ENCODE measurements at regions not wholly inside any gene's neighbourhood (a gene's known extent, or its start where the extent isn't known, plus 50 kb on each side); places are given as distances from the start of the nearest gene placed in this dataset.
"Not testable (repeated sequence)": the region's sequence is repeated elsewhere in the genome, so short reads cannot be mapped to it uniquely, and the experiment has no call there.

- no peak for DNase-seq
- no CpG with 5 or more reads among the region's 6 CpGs for WGBS (ENCODE audit: insufficient coverage, low lambda C conversion rate)
- H3K4me1 ChIP-seq (ENCODE audit: control insufficient read depth, insufficient read depth, low read length) = no peaks in the 10 kb centered on the region
- no peaks in the 10 kb centered on the region for H3K27me3 ChIP-seq (ENCODE audit: control insufficient read depth, insufficient read depth, low read length)
- no peaks in the 10 kb centered on the region for H3K9me3 ChIP-seq (ENCODE audit: control insufficient read depth, low read depth, low read length)
- H3K27ac ChIP-seq (ENCODE audit: low read length) = no peak overlapping the region
- no peak overlapping the region for H3K4me3 ChIP-seq (ENCODE audit: low read length)
- H3K36me3 ChIP-seq (ENCODE audit: control insufficient read depth, insufficient read depth, low read length) = peaks cover 13% of the 10 kb centered on the region
Measured at GRCh38 chr10:94239696-94240095, 123.0 kb downstream of the NOC3L start.

GRCh38 chr10:94240491-94240890 lies 122.2 kb downstream of the NOC3L start:
- Histone ChIP-seq H3K4me1 (ENCODE audit: control insufficient read depth, insufficient read depth, low read length) (no peaks in the 10 kb centered on the region), H3K9me3 (ENCODE audit: control insufficient read depth, low read depth, low read length) (no peaks in the 10 kb centered on the region), H3K27ac (ENCODE audit: low read length) (no peak overlapping the region), H3K36me3 (ENCODE audit: control insufficient read depth, insufficient read depth, low read length) (peaks cover 11% of the 10 kb centered on the region), H3K4me3 (ENCODE audit: low read length) (no peak overlapping the region), H3K27me3 (ENCODE audit: control insufficient read depth, insufficient read depth, low read length) (no peaks in the 10 kb centered on the region)
- WGBS (ENCODE audit: insufficient coverage, low lambda C conversion rate) = 80% methylated on average over 4 of the region's 5 CpGs
- no peak for DNase-seq

- H3K27me3 ChIP-seq (ENCODE audit: control insufficient read depth, insufficient read depth, low read length) = no peaks in the 10 kb centered on the region
Measured at GRCh38 chr10:94240901-94241300, 121.8 kb downstream of the NOC3L start.

GRCh38 chr10:94251098-94251497 lies 111.6 kb downstream of the NOC3L start:
- peaks cover 39% of the 10 kb centered on the region for H3K36me3 ChIP-seq (ENCODE audit: control insufficient read depth, insufficient read depth, low read length)
- H3K27me3 ChIP-seq (ENCODE audit: control insufficient read depth, insufficient read depth, low read length) = no peaks in the 10 kb centered on the region
- no peak for DNase-seq
- H3K27ac ChIP-seq (ENCODE audit: low read length) = no peak overlapping the region
- 100% methylated on average over 1 of the region's 2 CpGs for WGBS (ENCODE audit: insufficient coverage, low lambda C conversion rate)
- no peaks in the 10 kb centered on the region for H3K9me3 ChIP-seq (ENCODE audit: control insufficient read depth, low read depth, low read length)
- H3K4me1 ChIP-seq (ENCODE audit: control insufficient read depth, insufficient read depth, low read length) = no peaks in the 10 kb centered on the region
- H3K4me3 ChIP-seq (ENCODE audit: low read length) = no peak overlapping the region

More at GRCh38 chr10:94240901-94241300, 121.8 kb downstream of the NOC3L start:
- Histone ChIP-seq H3K4me1 (ENCODE audit: control insufficient read depth, insufficient read depth, low read length) (no peaks in the 10 kb centered on the region), H3K36me3 (ENCODE audit: control insufficient read depth, insufficient read depth, low read length) (peaks cover 11% of the 10 kb centered on the region), H3K9me3 (ENCODE audit: control insufficient read depth, low read depth, low read length) (no peaks in the 10 kb centered on the region), H3K27ac (ENCODE audit: low read length) (no peak overlapping the region), H3K4me3 (ENCODE audit: low read length) (no peak overlapping the region)
- no peak for DNase-seq
- 100% methylated on average over 1 of the region's 2 CpGs for WGBS (ENCODE audit: insufficient coverage, low lambda C conversion rate)

GRCh38 chr10:94251568-94251967 lies 111.2 kb downstream of the NOC3L start:
- Histone ChIP-seq H3K27ac (ENCODE audit: low read length) (no peak overlapping the region), H3K4me1 (ENCODE audit: control insufficient read depth, insufficient read depth, low read length) (no peaks in the 10 kb centered on the region)
- no CpG with 5 or more reads among the region's 1 CpG for WGBS (ENCODE audit: insufficient coverage, low lambda C conversion rate)

GRCh38 chr10:94257407-94257806 lies 105.3 kb downstream of the NOC3L start:
- H3K36me3 ChIP-seq (ENCODE audit: control insufficient read depth, insufficient read depth, low read length) = peaks cover 51% of the 10 kb centered on the region

More at GRCh38 chr10:94251568-94251967, 111.2 kb downstream of the NOC3L start:
- Histone ChIP-seq H3K4me3 (ENCODE audit: low read length) (no peak overlapping the region), H3K27me3 (ENCODE audit: control insufficient read depth, insufficient read depth, low read length) (no peaks in the 10 kb centered on the region), H3K36me3 (ENCODE audit: control insufficient read depth, insufficient read depth, low read length) (peaks cover 36% of the 10 kb centered on the region), H3K9me3 (ENCODE audit: control insufficient read depth, low read depth, low read length) (no peaks in the 10 kb centered on the region)
- DNase-seq = no peak

GRCh38 chr10:94260455-94260854 lies 102.3 kb downstream of the NOC3L start:
- no peaks in the 10 kb centered on the region for H3K27me3 ChIP-seq (ENCODE audit: control insufficient read depth, insufficient read depth, low read length)
- no peak overlapping the region for H3K27ac ChIP-seq (ENCODE audit: low read length)
- DNase-seq = no peak
- H3K4me1 ChIP-seq (ENCODE audit: control insufficient read depth, insufficient read depth, low read length) = no peaks in the 10 kb centered on the region
- no peak overlapping the region for H3K4me3 ChIP-seq (ENCODE audit: low read length)
- no peaks in the 10 kb centered on the region for H3K9me3 ChIP-seq (ENCODE audit: control insufficient read depth, low read depth, low read length)
- H3K36me3 ChIP-seq (ENCODE audit: control insufficient read depth, insufficient read depth, low read length) = peaks cover 38% of the 10 kb centered on the region

More at GRCh38 chr10:94257407-94257806, 105.3 kb downstream of the NOC3L start:
- H3K27ac ChIP-seq (ENCODE audit: low read length); H3K4me3 ChIP-seq (ENCODE audit: low read length); H3K9me3 ChIP-seq (ENCODE audit: control insufficient read depth, low read depth, low read length); DNase-seq; H3K4me1 ChIP-seq (ENCODE audit: control insufficient read depth, insufficient read depth, low read length); H3K27me3 ChIP-seq (ENCODE audit: control insufficient read depth, insufficient read depth, low read length): not testable (repeated sequence)
- no CpG with 5 or more reads among the region's 6 CpGs for WGBS (ENCODE audit: insufficient coverage, low lambda C conversion rate)

- no CpG with 5 or more reads among the region's 3 CpGs for whole genome bisulfite sequencing (ENCODE audit: insufficient coverage, low lambda C conversion rate)
- H3K36me3 ChIP-seq (ENCODE audit: control insufficient read depth, insufficient read depth, low read length) = peaks cover 47% of the 10 kb centered on the region
Measured at GRCh38 chr10:94264085-94264484, 98.7 kb downstream of the NOC3L start.

GRCh38 chr10:94266091-94266490 lies 96.6 kb downstream of the NOC3L start:
- H3K4me1 ChIP-seq (ENCODE audit: control insufficient read depth, insufficient read depth, low read length) = no peaks in the 10 kb centered on the region
- DNase-seq = no peak
- no peaks in the 10 kb centered on the region for H3K27me3 ChIP-seq (ENCODE audit: control insufficient read depth, insufficient read depth, low read length)
- H3K27ac ChIP-seq (ENCODE audit: low read length) = no peak overlapping the region
- H3K36me3 ChIP-seq (ENCODE audit: control insufficient read depth, insufficient read depth, low read length) = peaks cover 49% of the 10 kb centered on the region
- H3K9me3 ChIP-seq (ENCODE audit: control insufficient read depth, low read depth, low read length) = no peaks in the 10 kb centered on the region
- H3K4me3 ChIP-seq (ENCODE audit: low read length) = no peak overlapping the region
- WGBS (ENCODE audit: insufficient coverage, low lambda C conversion rate) = no CpG with 5 or more reads among the region's 2 CpGs

More at GRCh38 chr10:94264085-94264484, 98.7 kb downstream of the NOC3L start:
- H3K27ac ChIP-seq (ENCODE audit: low read length) = no peak overlapping the region
- H3K4me3 ChIP-seq (ENCODE audit: low read length) = no peak overlapping the region
- DNase-seq = no peak
- no peaks in the 10 kb centered on the region for H3K4me1 ChIP-seq (ENCODE audit: control insufficient read depth, insufficient read depth, low read length)
- H3K27me3 ChIP-seq (ENCODE audit: control insufficient read depth, insufficient read depth, low read length) = no peaks in the 10 kb centered on the region
- no peaks in the 10 kb centered on the region for H3K9me3 ChIP-seq (ENCODE audit: control insufficient read depth, low read depth, low read length)

- no peak for DNase-seq
- H3K4me1 ChIP-seq (ENCODE audit: control insufficient read depth, insufficient read depth, low read length) = no peaks in the 10 kb centered on the region
- H3K27ac ChIP-seq (ENCODE audit: low read length) = no peak overlapping the region
- H3K27me3 ChIP-seq (ENCODE audit: control insufficient read depth, insufficient read depth, low read length) = no peaks in the 10 kb centered on the region
- H3K36me3 ChIP-seq (ENCODE audit: control insufficient read depth, insufficient read depth, low read length) = peaks cover 58% of the 10 kb centered on the region
- no peak overlapping the region for H3K4me3 ChIP-seq (ENCODE audit: low read length)
- 94% methylated on average over 3 of the region's 6 CpGs for WGBS (ENCODE audit: insufficient coverage, low lambda C conversion rate)
- H3K9me3 ChIP-seq (ENCODE audit: control insufficient read depth, low read depth, low read length) = no peaks in the 10 kb centered on the region
Measured at GRCh38 chr10:94268652-94269051, 94.1 kb downstream of the NOC3L start.

GRCh38 chr10:94274142-94274787 lies 88.5 kb downstream of the NOC3L start:
- H3K36me3 ChIP-seq (ENCODE audit: control insufficient read depth, insufficient read depth, low read length) = peaks cover 53% of the 10 kb centered on the region
- no peak overlapping the region for H3K4me3 ChIP-seq (ENCODE audit: low read length)
- DNase-seq = no peak
- H3K4me1 ChIP-seq (ENCODE audit: control insufficient read depth, insufficient read depth, low read length) = no peaks in the 10 kb centered on the region
- WGBS (ENCODE audit: insufficient coverage, low lambda C conversion rate) = no CpG with 5 or more reads among the region's 6 CpGs
- H3K27ac ChIP-seq (ENCODE audit: low read length) = no peak overlapping the region
- H3K9me3 ChIP-seq (ENCODE audit: control insufficient read depth, low read depth, low read length) = no peaks in the 10 kb centered on the region
- no peaks in the 10 kb centered on the region for H3K27me3 ChIP-seq (ENCODE audit: control insufficient read depth, insufficient read depth, low read length)
